ENCODE measurements at regions not wholly inside any gene's neighbourhood (a gene's known extent, or its start where the extent isn't known, plus 50 kb on each side); places are given as distances from the start of the nearest gene placed in this dataset.

- peak; percentile 2 to 10 for DNase-seq
These were observed 62.6 kb upstream of the GHITM start for GRCh38 chr10:84076540-84077195.

- DNase-seq, result no peak
These were observed 61.5 kb upstream of the GHITM start for GRCh38 chr10:84077768-84078167.

- DNase-seq, result no peak
These were observed 60.5 kb upstream of the GHITM start for GRCh38 chr10:84078771-84079170.

GRCh38 chr10:84084342-84084741 lies 55.0 kb upstream of the GHITM start:
- no peak for DNase-seq

GRCh38 chr10:84087202-84087601 lies 52.1 kb upstream of the GHITM start:
- DNase-seq, result no peak

GRCh38 chr10:84088626-84089025 lies 50.7 kb upstream of the GHITM start:
- no peak for DNase-seq

- no peak for DNase-seq
These were observed 50.1 kb upstream of the GHITM start for GRCh38 chr10:84089162-84089561.

Measured in NCI-H526 (cell line).